ENCODE measurements at regions not wholly inside any gene's neighbourhood (a gene's known extent, or its start where the extent isn't known, plus 50 kb on each side); places are given as distances from the start of the nearest gene placed in this dataset.

- no peak for DNase-seq
- TF ChIP-seq, protein P1, sequence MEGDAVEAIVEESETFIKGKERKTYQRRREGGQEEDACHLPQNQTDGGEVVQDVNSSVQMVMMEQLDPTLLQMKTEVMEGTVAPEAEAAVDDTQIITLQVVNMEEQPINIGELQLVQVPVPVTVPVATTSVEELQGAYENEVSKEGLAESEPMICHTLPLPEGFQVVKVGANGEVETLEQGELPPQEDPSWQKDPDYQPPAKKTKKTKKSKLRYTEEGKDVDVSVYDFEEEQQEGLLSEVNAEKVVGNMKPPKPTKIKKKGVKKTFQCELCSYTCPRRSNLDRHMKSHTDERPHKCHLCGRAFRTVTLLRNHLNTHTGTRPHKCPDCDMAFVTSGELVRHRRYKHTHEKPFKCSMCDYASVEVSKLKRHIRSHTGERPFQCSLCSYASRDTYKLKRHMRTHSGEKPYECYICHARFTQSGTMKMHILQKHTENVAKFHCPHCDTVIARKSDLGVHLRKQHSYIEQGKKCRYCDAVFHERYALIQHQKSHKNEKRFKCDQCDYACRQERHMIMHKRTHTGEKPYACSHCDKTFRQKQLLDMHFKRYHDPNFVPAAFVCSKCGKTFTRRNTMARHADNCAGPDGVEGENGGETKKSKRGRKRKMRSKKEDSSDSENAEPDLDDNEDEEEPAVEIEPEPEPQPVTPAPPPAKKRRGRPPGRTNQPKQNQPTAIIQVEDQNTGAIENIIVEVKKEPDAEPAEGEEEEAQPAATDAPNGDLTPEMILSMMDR (IDR thresholded peaks at IDR 0.05): no peak
- no peak for TF ChIP-seq POLR2A (IDR thresholded peaks at IDR 0.05)
- no peak overlapping the region for H3K4me3 ChIP-seq
- no peaks in the 10 kb centered on the region for H3K27me3 ChIP-seq
- H3K9me3 ChIP-seq: no peaks in the 10 kb centered on the region
- ATAC-seq: no peak
- no peak overlapping the region for H3K27ac ChIP-seq
- no peaks in the 10 kb centered on the region for H3K36me3 ChIP-seq
- intact Hi-C loops (cut with DNase I): no loop called here
- WGBS, 4 donors: 67 to 81% (median 74%) methylated on average over 1 of the region's 1 CpG
- peaks cover 0 to 2% (median 0%) of the 10 kb centered on the region in 12 donors for H3K4me1 ChIP-seq
These were observed 144.4 kb upstream of the SLC4A4 start for GRCh38 chr4:71194454-71194853.

GRCh38 chr4:71195924-71196323 is 142.9 kb upstream of the SLC4A4 start:
- Histone ChIP-seq H3K36me3 (no peaks in the 10 kb centered on the region), H3K27me3 (no peaks in the 10 kb centered on the region), H3K27ac (no peak overlapping the region), H3K4me3 (no peak overlapping the region), H3K9me3 (no peaks in the 10 kb centered on the region), H3K4me1 (peaks cover 0 to 2% (median 0%) of the 10 kb centered on the region in 12 donors)
- intact Hi-C loops (cut with DNase I): no loop called here
- WGBS, 4 donors: 34 to 45% (median 43%) methylated on average over 4 of the region's 4 CpGs
- DNase-seq (no peak), ATAC-seq (no peak)
- TF ChIP-seq, protein P1 (IDR thresholded peaks at IDR 0.05): no peak
- TF ChIP-seq POLR2A (IDR thresholded peaks at IDR 0.05): no peak

GRCh38 chr4:71198958-71199357 is 139.9 kb upstream of the SLC4A4 start:
- ATAC-seq: peak in 1 of 4 donors; percentile 46
- TF ChIP-seq, protein P1 (IDR thresholded peaks at IDR 0.05): no peak
- no peak for TF ChIP-seq POLR2A (IDR thresholded peaks at IDR 0.05)
- WGBS, 4 donors: 61 to 73% (median 64%) methylated on average over 2 of the region's 2 CpGs

DNA sequence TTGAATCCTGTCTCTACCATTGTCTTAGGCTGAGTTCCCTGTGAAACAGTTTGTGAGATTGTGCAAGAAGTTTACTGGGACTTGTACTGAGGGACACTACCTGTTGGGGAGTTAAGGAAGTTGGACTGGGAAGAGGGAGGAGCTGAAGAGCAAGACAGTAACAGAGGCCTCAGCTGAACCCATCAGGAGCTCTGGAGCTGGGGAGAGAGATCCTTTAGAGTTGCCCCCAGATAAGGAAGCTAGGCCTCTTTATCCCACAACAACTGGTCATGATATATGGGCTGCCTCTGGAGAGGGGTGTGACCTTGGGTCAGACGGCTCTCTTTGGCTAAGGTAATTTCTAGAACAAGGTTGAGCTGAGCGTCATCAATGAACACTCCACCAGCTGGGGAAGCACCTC is 137.8 kb upstream of the SLC4A4 start:
- TF ChIP-seq POLR2A (IDR thresholded peaks at IDR 0.05): no peak
- TF ChIP-seq, protein P1 (IDR thresholded peaks at IDR 0.05): no peak
- Histone ChIP-seq H3K4me1 (peaks cover 0 to 16% (median 3%) of the 10 kb centered on the region in 12 donors), H3K27me3 (no peaks in the 10 kb centered on the region), H3K27ac (no peak overlapping the region), H3K9me3 (no peaks in the 10 kb centered on the region), H3K4me3 (no peak overlapping the region), H3K36me3 (no peaks in the 10 kb centered on the region)
- intact Hi-C loops (cut with DNase I): no loop called here
- DNase-seq (no peak), ATAC-seq (no peak)
- 47 to 55% (median 50%) methylated on average over 2 of the region's 2 CpGs for WGBS, 4 donors

More at GRCh38 chr4:71198958-71199357, 139.9 kb upstream of the SLC4A4 start:
- Histone ChIP-seq H3K4me1 (peaks cover 0 to 16% (median 2%) of the 10 kb centered on the region in 12 donors), H3K27me3 (no peaks in the 10 kb centered on the region), H3K27ac (no peak overlapping the region), H3K36me3 (no peaks in the 10 kb centered on the region), H3K9me3 (no peaks in the 10 kb centered on the region), H3K4me3 (no peak overlapping the region)
- no peak for DNase-seq
- intact Hi-C loops (cut with DNase I): no loop called here
